ENCODE measurements at regions not wholly inside any gene's neighbourhood (a gene's known extent, or its start where the extent isn't known, plus 50 kb on each side); places are given as distances from the start of the nearest gene placed in this dataset.

DNA sequence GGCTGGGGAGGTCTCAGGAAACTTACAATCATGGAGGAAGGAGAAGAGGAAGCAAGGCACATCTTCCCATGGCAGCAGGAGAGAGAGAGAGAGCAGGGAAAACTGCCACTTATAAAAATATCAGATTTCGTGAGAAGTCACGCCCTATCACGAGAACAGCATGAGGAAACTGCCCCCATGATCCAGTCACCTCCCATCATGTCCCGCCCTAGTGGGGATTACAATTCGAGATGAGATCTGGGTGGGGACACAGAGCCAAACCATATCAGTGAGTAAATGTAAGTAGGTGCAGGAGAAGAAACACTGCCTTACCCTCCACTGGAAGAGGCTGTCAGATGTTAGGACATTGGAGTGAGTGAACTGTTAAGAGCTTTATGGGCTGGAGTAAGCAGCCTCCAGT lies 270.4 kb downstream of the TFAP2C start:
- TF ChIP-seq, protein P1, sequence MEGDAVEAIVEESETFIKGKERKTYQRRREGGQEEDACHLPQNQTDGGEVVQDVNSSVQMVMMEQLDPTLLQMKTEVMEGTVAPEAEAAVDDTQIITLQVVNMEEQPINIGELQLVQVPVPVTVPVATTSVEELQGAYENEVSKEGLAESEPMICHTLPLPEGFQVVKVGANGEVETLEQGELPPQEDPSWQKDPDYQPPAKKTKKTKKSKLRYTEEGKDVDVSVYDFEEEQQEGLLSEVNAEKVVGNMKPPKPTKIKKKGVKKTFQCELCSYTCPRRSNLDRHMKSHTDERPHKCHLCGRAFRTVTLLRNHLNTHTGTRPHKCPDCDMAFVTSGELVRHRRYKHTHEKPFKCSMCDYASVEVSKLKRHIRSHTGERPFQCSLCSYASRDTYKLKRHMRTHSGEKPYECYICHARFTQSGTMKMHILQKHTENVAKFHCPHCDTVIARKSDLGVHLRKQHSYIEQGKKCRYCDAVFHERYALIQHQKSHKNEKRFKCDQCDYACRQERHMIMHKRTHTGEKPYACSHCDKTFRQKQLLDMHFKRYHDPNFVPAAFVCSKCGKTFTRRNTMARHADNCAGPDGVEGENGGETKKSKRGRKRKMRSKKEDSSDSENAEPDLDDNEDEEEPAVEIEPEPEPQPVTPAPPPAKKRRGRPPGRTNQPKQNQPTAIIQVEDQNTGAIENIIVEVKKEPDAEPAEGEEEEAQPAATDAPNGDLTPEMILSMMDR (IDR thresholded peaks at IDR 0.05; ENCODE audit: borderline replicate concordance, insufficient read depth, low read depth, low read length) = no peak
- no peak overlapping the region for H3K4me3 ChIP-seq (ENCODE audit: low read depth, low read length)

DNA sequence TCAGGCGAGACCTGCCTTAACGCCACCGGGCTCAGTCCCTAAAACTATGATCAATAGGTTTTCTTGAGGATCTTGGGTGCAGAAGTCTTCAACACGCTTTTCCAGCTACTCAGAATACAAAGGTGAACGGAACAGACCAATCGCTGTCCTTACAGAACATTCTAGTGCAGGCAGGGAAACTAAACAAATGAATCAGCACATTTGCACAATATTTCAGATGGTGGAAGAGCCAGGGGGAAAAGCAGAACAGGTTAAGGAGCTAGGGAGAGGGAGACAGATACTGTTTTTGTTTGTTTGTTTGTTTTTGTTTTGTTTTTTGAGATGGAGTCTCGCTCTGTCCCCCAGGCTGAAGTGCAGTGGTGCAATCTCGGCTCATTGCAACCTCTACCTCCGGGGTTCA lies 271.1 kb downstream of the TFAP2C start:
- H3K4me3 ChIP-seq (ENCODE audit: low read depth, low read length) = no peak overlapping the region
- TF ChIP-seq, protein P1 (IDR thresholded peaks at IDR 0.05; ENCODE audit: borderline replicate concordance, insufficient read depth, low read depth, low read length) = no peak

DNA sequence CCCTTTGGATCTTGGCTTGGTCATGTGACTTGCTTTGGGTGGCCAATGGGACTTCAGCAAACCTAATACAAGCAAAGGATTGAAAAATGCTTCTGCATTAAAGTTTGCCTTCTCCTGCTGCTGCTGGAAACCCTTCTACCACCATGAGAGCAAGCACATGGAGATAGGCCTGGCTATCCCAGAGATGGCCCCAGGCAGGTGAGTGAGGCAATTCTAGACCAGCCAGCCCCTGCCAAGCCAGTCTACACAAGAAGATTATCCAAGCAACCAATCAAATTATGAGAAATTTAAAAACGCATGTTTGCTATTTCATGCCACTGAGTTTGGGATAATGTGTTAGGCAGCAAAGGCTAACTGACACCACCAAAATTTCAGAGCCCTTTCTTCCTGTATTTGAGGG lies 274.3 kb downstream of the TFAP2C start:
- TF ChIP-seq, protein P1 (IDR thresholded peaks at IDR 0.05; ENCODE audit: borderline replicate concordance, insufficient read depth, low read depth, low read length) = no peak
- no peak overlapping the region for H3K4me3 ChIP-seq (ENCODE audit: low read depth, low read length)

DNA sequence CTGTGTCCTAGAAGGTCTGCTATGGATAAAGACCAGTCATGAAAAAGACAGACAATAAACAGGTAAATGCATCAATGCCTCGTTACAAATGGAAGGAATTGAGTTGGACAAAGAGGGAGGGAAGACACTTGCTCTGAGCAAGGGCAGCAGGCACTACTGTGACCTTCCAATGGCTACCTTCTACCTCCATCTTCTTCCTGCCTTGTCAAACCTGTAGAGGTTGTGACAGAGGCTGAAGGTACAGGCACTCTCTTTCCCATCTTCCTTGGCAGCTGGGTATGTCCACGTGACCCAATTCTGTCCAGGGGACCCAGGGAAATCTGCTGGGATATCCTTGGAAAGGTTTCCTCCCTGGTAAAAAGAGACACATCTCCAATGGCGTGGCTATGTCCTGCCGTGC lies 274.8 kb downstream of the TFAP2C start:
- TF ChIP-seq, protein P1 (IDR thresholded peaks at IDR 0.05; ENCODE audit: borderline replicate concordance, insufficient read depth, low read depth, low read length) = no peak
- no peak overlapping the region for H3K4me3 ChIP-seq (ENCODE audit: low read depth, low read length)

DNA sequence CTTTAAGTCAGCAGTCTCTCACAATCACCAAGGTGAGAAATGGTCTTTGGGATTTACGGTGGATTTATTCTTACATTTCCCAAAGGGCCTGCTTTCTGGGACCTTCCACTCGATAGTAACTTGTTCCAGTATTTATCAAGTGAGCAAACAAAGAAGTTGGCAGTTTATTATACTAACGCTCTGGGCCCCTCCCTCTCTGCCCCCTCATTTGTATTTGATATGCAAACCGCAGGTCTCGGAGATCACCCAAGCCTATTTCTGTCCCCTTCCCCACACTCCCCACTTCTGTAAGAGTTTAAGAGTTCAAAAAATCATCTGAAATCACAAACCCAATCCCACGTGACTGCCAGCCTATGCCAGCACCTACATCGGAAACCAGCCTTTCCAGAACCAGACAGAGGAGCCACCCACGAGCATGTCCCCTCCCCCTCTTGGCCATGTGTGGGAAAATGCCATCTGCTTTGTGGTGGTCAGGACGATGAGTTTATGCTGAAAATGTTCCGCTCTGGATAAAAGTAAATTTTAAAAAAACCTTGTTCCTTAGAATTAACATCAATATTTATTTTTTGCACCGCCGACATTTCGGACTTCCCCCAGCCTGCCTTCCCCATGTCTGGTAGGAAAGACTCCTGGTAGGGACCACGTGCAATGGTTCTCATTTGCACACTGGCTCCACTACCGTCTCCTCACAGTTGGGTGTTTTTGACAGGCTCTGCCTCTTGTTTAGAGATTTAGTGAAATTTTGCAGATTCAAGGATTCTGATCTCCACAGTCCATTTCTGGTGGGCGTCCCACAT lies 281.0 kb downstream of the TFAP2C start:
- no peak overlapping the region for H3K4me3 ChIP-seq (ENCODE audit: low read depth, low read length)
- TF ChIP-seq, protein P1 (IDR thresholded peaks at IDR 0.05; ENCODE audit: borderline replicate concordance, insufficient read depth, low read depth, low read length) = no peak

DNA sequence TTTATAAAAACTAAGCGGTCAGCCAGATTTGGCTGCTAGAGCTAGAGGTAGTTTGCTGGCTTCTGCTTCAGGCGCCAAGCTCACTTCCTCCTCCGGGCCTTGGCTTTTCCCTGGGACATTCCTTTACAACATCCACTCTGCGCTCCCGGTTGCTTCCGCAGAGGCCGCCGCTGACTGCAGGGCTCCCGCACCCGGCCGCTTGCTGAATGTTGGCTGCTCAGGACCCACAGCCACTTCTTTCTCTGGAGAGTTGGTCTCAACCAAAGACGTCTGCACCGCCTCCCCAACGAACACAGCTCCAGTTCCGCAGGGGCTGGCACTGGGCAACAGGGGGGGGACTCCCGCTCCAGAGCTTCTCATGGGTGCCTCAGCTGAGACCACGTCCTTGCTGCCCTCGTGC lies 282.8 kb downstream of the TFAP2C start:
- TF ChIP-seq, protein P1 (IDR thresholded peaks at IDR 0.05; ENCODE audit: borderline replicate concordance, insufficient read depth, low read depth, low read length) = no peak

DNA sequence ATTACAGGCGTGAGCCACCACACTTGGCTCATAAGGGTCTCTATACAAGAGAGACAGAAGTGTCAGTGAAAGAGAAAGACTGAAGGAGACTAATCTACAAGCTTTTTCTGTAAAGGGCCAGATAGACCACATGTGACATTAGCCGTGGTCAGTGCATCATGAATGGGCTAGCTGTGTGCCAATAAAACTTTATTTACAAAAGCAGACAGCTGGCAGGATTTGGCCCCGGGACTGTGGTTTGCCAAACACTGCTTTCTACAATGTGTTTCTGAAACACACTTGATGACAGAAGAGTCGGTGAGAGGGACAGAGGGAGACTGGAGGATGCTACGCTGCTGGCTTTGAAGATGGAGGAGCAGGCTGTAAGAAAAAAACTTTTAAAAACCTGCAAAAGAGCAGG lies 285.4 kb downstream of the TFAP2C start:
- TF ChIP-seq, protein P1 (IDR thresholded peaks at IDR 0.05; ENCODE audit: borderline replicate concordance, insufficient read depth, low read depth, low read length) = no peak
- H3K4me3 ChIP-seq (ENCODE audit: low read depth, low read length) = no peak overlapping the region

More for the DNA sequence above, 282.8 kb downstream of the TFAP2C start:
- no peak overlapping the region for H3K4me3 ChIP-seq (ENCODE audit: low read depth, low read length)
